Lung (tissue), 11 donors: ENCODE measurements at regions not wholly inside any gene's neighbourhood (a gene's known extent, or its start where the extent isn't known, plus 50 kb on each side); places are given as distances from the start of the nearest gene placed in this dataset.

ENCODE experiments used
- ATAC-seq: fragments of 200-7000 bp; cut with Tn5 transposase; one replicate; pipeline ENCODE4 v1.9.1; 2020; ENCODE audit warnings: moderate number of reproducible peaks; ENCODE audit not compliant: insufficient read depth, low FRiP score
- DNase-seq, 3 donors: peaks; one replicate each; pipeline ENCODE4 v3.0.0-alpha.2; 2013 to 2017
- H3K27ac ChIP-seq, 2 donors: one replicate each; pipeline ENCODE4 v1.5.1; 2013; ENCODE audit warnings: mild to moderate bottlenecking in 2 of 2, moderate library complexity in 2 of 2, control low read depth in 1 of 2, inconsistent platforms in 1 of 2, low read depth in 1 of 2, low read length in 1 of 2
- H3K27me3 ChIP-seq, 3 donors: one replicate each; pipeline ENCODE4 v1.5.1; 2013; ENCODE audit warnings: low read length in 2 of 3; ENCODE audit not compliant: control insufficient read depth in 3 of 3, insufficient read depth in 3 of 3
- H3K36me3 ChIP-seq, 4 donors: one replicate each; pipeline ENCODE4 v1.5.1; 2013; ENCODE audit warnings: low read length in 4 of 4, mild to moderate bottlenecking in 1 of 4, moderate library complexity in 1 of 4; ENCODE audit not compliant: control insufficient read depth in 4 of 4, insufficient read depth in 4 of 4
- H3K4me1 ChIP-seq, 5 donors: one replicate each; pipeline ENCODE4 v1.5.1; 2013; ENCODE audit warnings: low read length in 5 of 5, mild to moderate bottlenecking in 2 of 5, moderate library complexity in 1 of 5; ENCODE audit not compliant: control insufficient read depth in 5 of 5, insufficient read depth in 5 of 5
- H3K4me3 ChIP-seq: one replicate; pipeline ENCODE4 v1.5.1; 2013; ENCODE audit warnings: mild to moderate bottlenecking, control low read depth, moderate library complexity
- H3K9ac ChIP-seq, 2 donors: one replicate each; pipeline ENCODE4 v1.5.1; 2013; ENCODE audit warnings: low read length in 2 of 2, control low read depth in 1 of 2; ENCODE audit not compliant: insufficient read depth in 1 of 2
- H3K9me3 ChIP-seq, 4 donors: one replicate each; pipeline ENCODE4 v1.5.1; 2013; ENCODE audit warnings: low read length in 3 of 4, mild to moderate bottlenecking in 1 of 4, moderate library complexity in 1 of 4; ENCODE audit not compliant: control insufficient read depth in 4 of 4, insufficient read depth in 3 of 4
- WGBS, 2 donors: extraction: QIAGEN DNeasy Blood & Tissue Kit; methylation state at CpG; one replicate each; pipeline ENCODE4 v1.1.7; 2013; 5-methylcytosine and 5-hydroxymethylcytosine counted together
- TF ChIP-seq, protein P1 (sequence below): IDR thresholded peaks from 2 replicates; pipeline ENCODE4 v1.5.1; 2012; ENCODE audit warnings: mild to moderate bottlenecking; ENCODE audit errors: control extremely low read depth, extremely low read depth
- donor health status: control.
- donor health status: control.
- donor health status: Bipolar disorder and iron deficiency.
- donor health status: healthy.
- donor health status: DM: yes; HTN: yes; CAD: no.

DNA sequence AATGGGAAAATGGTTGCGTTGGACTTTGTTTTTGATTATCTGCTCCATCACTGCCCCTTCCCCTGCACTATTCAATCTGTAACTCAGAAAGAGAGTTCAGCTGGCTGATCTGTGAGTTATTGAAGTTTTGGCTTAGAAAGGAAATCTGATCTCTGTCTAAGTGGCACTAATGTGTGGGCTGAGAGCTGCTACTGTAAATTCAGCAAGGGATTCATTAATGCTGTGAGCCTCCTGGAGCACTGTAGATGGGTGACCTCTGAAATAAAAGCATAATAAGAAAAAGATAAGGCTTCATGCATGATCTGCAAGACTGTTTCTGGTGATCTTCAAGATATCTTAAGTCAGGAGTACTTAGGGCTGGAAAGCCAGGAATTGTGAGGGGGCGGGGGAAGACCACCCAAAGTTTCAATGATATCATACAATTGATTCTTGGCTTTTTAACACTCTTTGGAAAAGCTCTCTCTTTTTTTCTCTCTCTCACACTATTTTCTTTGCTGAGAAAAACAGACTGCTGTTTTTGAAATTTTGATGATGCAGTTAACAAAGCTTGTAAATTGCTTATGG, 101.1 kb downstream of the C12orf75 start:
- TF ChIP-seq, protein P1, sequence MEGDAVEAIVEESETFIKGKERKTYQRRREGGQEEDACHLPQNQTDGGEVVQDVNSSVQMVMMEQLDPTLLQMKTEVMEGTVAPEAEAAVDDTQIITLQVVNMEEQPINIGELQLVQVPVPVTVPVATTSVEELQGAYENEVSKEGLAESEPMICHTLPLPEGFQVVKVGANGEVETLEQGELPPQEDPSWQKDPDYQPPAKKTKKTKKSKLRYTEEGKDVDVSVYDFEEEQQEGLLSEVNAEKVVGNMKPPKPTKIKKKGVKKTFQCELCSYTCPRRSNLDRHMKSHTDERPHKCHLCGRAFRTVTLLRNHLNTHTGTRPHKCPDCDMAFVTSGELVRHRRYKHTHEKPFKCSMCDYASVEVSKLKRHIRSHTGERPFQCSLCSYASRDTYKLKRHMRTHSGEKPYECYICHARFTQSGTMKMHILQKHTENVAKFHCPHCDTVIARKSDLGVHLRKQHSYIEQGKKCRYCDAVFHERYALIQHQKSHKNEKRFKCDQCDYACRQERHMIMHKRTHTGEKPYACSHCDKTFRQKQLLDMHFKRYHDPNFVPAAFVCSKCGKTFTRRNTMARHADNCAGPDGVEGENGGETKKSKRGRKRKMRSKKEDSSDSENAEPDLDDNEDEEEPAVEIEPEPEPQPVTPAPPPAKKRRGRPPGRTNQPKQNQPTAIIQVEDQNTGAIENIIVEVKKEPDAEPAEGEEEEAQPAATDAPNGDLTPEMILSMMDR = no peak
- Histone ChIP-seq H3K4me1 (peaks cover 0 to 30% (median 12%) of the 10 kb centered on the region in 5 donors), H3K9me3 (no peaks in the 10 kb centered on the region), H3K36me3 (no peaks in the 10 kb centered on the region), H3K9ac (no peak overlapping the region), H3K27me3 (no peaks in the 10 kb centered on the region), H3K27ac (no peak overlapping the region), H3K4me3 (no peak overlapping the region)
- 88 to 92% methylated on average over 2 of the region's 2 CpGs for WGBS, 2 donors
- peak in 2 of 3 donors; percentile 21 to 40 for DNase-seq
- no peak for ATAC-seq

DNA sequence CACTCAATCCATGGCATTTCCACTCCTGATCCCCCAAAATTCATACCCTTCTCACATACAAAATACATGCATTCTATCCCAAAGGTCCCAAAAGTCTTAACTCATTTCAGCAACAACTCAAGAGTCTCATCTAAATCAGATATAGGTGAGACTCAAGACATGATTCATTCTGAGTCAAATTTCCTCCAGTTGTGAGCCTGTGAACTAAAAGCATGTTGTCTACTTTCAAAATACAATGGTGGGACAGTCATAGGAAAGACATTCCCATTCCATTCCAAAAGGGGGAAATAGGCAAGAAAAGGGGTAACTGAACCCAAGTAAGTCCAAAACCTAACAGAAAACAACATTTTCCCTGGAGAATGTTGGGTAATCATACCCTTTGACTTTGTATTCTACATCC, 103.3 kb downstream of the C12orf75 start:
- TF ChIP-seq, protein P1 = no peak
- no peak for DNase-seq
- Histone ChIP-seq H3K4me3 (no peak overlapping the region), H3K9me3 (no peaks in the 10 kb centered on the region), H3K9ac (no peak overlapping the region), H3K27ac (no peak overlapping the region), H3K4me1 (peaks cover 0 to 26% (median 9%) of the 10 kb centered on the region in 5 donors), H3K36me3 (no peaks in the 10 kb centered on the region), H3K27me3 (no peaks in the 10 kb centered on the region)
- no peak for ATAC-seq

DNA sequence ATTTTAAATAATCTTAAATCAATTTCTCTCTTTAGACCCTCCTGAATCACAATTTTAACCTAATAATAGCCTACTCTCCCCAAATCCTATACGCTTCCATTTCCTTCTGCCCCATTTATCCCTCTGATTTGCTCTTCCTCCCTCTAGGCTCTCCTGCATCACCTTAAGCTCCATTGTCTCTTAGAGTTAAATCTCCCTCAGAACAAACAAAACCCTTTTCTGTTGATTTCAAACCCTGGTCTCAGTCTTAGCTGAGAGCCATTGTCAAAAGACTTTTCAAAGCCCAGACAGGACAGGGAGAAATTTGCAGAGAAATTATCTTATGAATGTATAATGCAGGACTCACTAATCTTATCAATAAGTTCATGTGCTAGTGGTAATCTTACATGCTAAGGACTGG, 106.1 kb downstream of the C12orf75 start:
- Histone ChIP-seq H3K27ac (no peak overlapping the region), H3K9me3 (no peaks in the 10 kb centered on the region)

More for the DNA sequence above, 106.1 kb downstream of the C12orf75 start:
- no peak for DNase-seq
- Histone ChIP-seq H3K27me3 (no peaks in the 10 kb centered on the region), H3K4me1 (peaks cover 0 to 5% (median 0%) of the 10 kb centered on the region in 5 donors), H3K4me3 (no peak overlapping the region), H3K9ac (no peak overlapping the region), H3K36me3 (no peaks in the 10 kb centered on the region)
- 93 to 97% methylated on average over 1 of the region's 1 CpG for WGBS, 2 donors
- ATAC-seq = no peak
- TF ChIP-seq, protein P1 = no peak
